BLaER1 (cell line): ENCODE measurements at regions not wholly inside any gene's neighbourhood (a gene's known extent, or its start where the extent isn't known, plus 50 kb on each side); places are given as distances from the start of the nearest gene placed in this dataset.

ENCODE experiments used
- H3K27ac ChIP-seq: shearing (Covaris generic); formaldehyde crosslinking; 2 replicates; pipeline ENCODE4 v1.8.1; 2022
- H3K27me3 ChIP-seq: shearing (Covaris generic); formaldehyde crosslinking; 2 replicates; pipeline ENCODE4 v1.8.1; 2022
- H3K36me3 ChIP-seq: shearing (Covaris generic); formaldehyde crosslinking; 2 replicates; pipeline ENCODE4 v1.8.1; 2022
- H3K4me1 ChIP-seq: shearing (Covaris generic); formaldehyde crosslinking; 2 replicates; pipeline ENCODE4 v1.8.1; 2022
- H3K4me2 ChIP-seq: shearing (Covaris generic); formaldehyde crosslinking; 2 replicates; pipeline ENCODE4 v1.8.1; 2022
- H3K4me3 ChIP-seq: shearing (Covaris generic); formaldehyde crosslinking; 2 replicates; pipeline ENCODE4 v1.8.1; 2022
- H3K9ac ChIP-seq: shearing (Covaris generic); formaldehyde crosslinking; 2 replicates; pipeline ENCODE4 v1.8.1; 2022
- H3K9me3 ChIP-seq: shearing (Covaris generic); formaldehyde crosslinking; 2 replicates; pipeline ENCODE4 v1.8.1; 2022
- H4K20me1 ChIP-seq: shearing (Covaris generic); formaldehyde crosslinking; 2 replicates; pipeline ENCODE4 v1.8.1; 2022
- Cebpa-rat ChIP-seq: shearing (Covaris generic); IDR thresholded peaks from 2 replicates; pipeline ENCODE4 v1.8.1; 2022

GRCh38 chr14:71410578-71411284 is 503.5 kb downstream of the PCNX1 start:
- Histone ChIP-seq H3K4me3 (no peak overlapping the region), H3K27ac (no peak overlapping the region), H3K4me2 (no peak overlapping the region), H3K27me3 (no peaks in the 10 kb centered on the region), H3K4me1 (no peaks in the 10 kb centered on the region), H4K20me1 (no peaks in the 10 kb centered on the region), H3K9ac (no peak overlapping the region), H3K9me3 (0 out of 2 replicates have a peak, but pooled peaks cover 3% of the 10 kb centered on the region), H3K36me3 (no peaks in the 10 kb centered on the region)
- TF ChIP-seq Cebpa-rat, result no peak

DNA sequence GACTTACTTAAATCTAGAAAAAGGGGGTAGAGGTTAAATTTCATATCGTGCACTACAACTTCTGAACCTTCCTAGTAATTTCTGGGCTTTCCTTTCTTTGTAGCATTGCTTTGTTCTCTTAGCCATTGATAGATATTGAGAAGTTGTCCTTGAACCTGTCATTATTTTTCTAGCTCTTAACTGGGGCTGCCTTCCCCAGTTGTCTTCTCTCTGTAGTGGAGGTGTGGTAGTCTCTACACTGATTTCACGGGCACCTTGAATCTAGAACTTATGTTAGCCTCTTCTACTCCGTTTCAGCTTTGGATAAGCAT is 504.0 kb downstream of the PCNX1 start:
- no peak overlapping the region for H3K9ac ChIP-seq

DNA sequence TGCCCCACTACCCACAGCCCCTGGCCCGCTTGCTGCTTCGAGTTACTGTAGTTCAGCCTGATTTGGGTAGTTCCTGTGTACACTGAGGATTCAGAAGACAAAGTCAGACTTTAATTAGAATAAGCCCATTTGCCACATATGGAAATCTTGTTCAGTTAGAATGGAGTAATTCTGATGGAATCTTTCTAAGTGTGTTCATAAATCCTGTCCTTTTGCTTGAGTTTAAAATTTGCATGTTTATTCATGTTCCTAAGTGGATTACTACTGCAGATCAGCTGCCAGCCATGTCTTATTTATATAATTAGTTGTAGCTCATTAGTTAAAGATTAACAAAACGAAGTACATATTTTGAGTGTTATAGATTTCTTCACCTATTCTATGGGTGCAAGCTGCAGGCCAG is 504.5 kb downstream of the PCNX1 start:
- Histone ChIP-seq H3K4me2 (no peak overlapping the region), H3K9ac (no peak overlapping the region), H3K4me3 (no peak overlapping the region), H3K9me3 (0 out of 2 replicates have a peak, but pooled peaks cover 3% of the 10 kb centered on the region), H3K4me1 (no peaks in the 10 kb centered on the region), H3K27ac (no peak overlapping the region), H3K27me3 (no peaks in the 10 kb centered on the region), H4K20me1 (no peaks in the 10 kb centered on the region), H3K36me3 (no peaks in the 10 kb centered on the region)
- TF ChIP-seq Cebpa-rat, result no peak

More for the DNA sequence above, 504.0 kb downstream of the PCNX1 start:
- no peak overlapping the region for H3K4me3 ChIP-seq
- H3K27ac ChIP-seq, result no peak overlapping the region
- H3K36me3 ChIP-seq, result no peaks in the 10 kb centered on the region
- H4K20me1 ChIP-seq, result no peaks in the 10 kb centered on the region
- H3K27me3 ChIP-seq, result no peaks in the 10 kb centered on the region
- H3K4me2 ChIP-seq, result no peak overlapping the region
- H3K4me1 ChIP-seq, result no peaks in the 10 kb centered on the region
- no peak for TF ChIP-seq Cebpa-rat
- 0 out of 2 replicates have a peak, but pooled peaks cover 3% of the 10 kb centered on the region for H3K9me3 ChIP-seq

- H3K27me3 ChIP-seq, result no peaks in the 10 kb centered on the region
- H4K20me1 ChIP-seq, result no peaks in the 10 kb centered on the region
- no peaks in the 10 kb centered on the region for H3K4me1 ChIP-seq
- no peaks in the 10 kb centered on the region for H3K9me3 ChIP-seq
- no peak overlapping the region for H3K27ac ChIP-seq
- no peak overlapping the region for H3K4me2 ChIP-seq
- no peak overlapping the region for H3K4me3 ChIP-seq
- H3K36me3 ChIP-seq, result no peaks in the 10 kb centered on the region
- H3K9ac ChIP-seq, result no peak overlapping the region
- no peak for TF ChIP-seq Cebpa-rat
Observed at GRCh38 chr14:71414631-71415403, 507.6 kb downstream of the PCNX1 start.

- no peak overlapping the region for H3K27ac ChIP-seq
- no peaks in the 10 kb centered on the region for H3K4me1 ChIP-seq
- no peak for TF ChIP-seq Cebpa-rat
- no peak overlapping the region for H3K4me3 ChIP-seq
- no peaks in the 10 kb centered on the region for H3K9me3 ChIP-seq
- H3K4me2 ChIP-seq, result no peak overlapping the region
- H3K36me3 ChIP-seq, result no peaks in the 10 kb centered on the region
- no peak overlapping the region for H3K9ac ChIP-seq
- H4K20me1 ChIP-seq, result no peaks in the 10 kb centered on the region
- H3K27me3 ChIP-seq, result no peaks in the 10 kb centered on the region
Observed at GRCh38 chr14:71415404-71415690, 508.1 kb downstream of the PCNX1 start.

GRCh38 chr14:71416392-71416791 is 509.1 kb downstream of the PCNX1 start:
- H3K4me1 ChIP-seq, result no peaks in the 10 kb centered on the region
- no peak overlapping the region for H3K27ac ChIP-seq
- H3K9ac ChIP-seq, result no peak overlapping the region
- H3K4me2 ChIP-seq, result no peak overlapping the region
- no peaks in the 10 kb centered on the region for H3K36me3 ChIP-seq
- H4K20me1 ChIP-seq, result no peaks in the 10 kb centered on the region
- H3K27me3 ChIP-seq, result no peaks in the 10 kb centered on the region
- TF ChIP-seq Cebpa-rat, result no peak
- no peak overlapping the region for H3K4me3 ChIP-seq
- H3K9me3 ChIP-seq, result no peaks in the 10 kb centered on the region

GRCh38 chr14:71418532-71419245 is 511.4 kb downstream of the PCNX1 start:
- Histone ChIP-seq H3K4me3 (no peak overlapping the region), H3K36me3 (no peaks in the 10 kb centered on the region), H3K9me3 (no peaks in the 10 kb centered on the region), H3K4me2 (no peak overlapping the region), H3K9ac (no peak overlapping the region), H3K27me3 (no peaks in the 10 kb centered on the region), H3K4me1 (no peaks in the 10 kb centered on the region), H4K20me1 (no peaks in the 10 kb centered on the region), H3K27ac (no peak overlapping the region)
- no peak for TF ChIP-seq Cebpa-rat

DNA sequence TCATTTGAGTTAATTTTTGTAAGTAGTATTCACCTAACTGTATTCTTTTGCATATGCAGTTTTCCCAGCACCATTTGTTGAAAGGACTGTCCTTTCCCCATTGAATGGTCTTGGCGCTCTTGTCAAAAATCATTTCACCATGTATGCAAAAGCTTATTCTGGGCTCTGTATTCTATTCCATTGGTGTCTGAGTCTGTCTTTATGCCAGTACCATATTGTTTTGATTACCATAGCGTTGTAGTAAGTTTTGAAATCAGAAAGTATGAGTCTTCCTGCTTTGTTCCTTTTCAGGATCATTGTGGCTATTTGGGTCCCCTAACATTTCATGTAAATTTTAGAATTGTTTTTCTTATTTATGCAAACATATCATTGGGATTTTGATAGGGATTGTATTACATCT is 508.7 kb upstream of the RGS6 start:
- Histone ChIP-seq H3K27me3 (no peaks in the 10 kb centered on the region), H3K4me3 (no peak overlapping the region), H3K9ac (no peak overlapping the region), H3K4me2 (no peak overlapping the region), H3K9me3 (peaks cover 35% of the 10 kb centered on the region), H4K20me1 (no peaks in the 10 kb centered on the region), H3K4me1 (no peaks in the 10 kb centered on the region), H3K27ac (no peak overlapping the region), H3K36me3 (no peaks in the 10 kb centered on the region; the same call in 1 of the 2 replicates)
- TF ChIP-seq Cebpa-rat, result no peak

DNA sequence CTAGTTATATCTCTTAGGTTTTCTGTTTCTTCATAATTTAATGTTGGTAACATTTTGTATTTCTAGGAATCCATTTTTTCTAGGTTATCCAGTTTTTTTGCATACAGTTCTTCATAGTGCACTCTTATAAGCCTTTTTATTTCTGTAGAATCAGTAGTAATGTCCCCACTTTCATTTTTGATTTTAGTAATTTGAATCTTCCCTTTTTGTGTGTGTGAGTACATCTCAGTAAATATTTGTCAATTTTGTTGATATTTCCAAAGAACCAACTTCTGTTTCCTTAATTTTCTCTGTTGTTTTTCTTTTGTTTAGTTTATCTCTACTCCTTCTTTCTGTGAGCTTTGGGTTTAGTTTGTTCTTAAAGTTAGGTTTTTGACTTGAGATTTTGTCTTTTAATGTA is 507.3 kb upstream of the RGS6 start:
- Histone ChIP-seq H3K27ac (no peak overlapping the region), H3K9ac (no peak overlapping the region), H3K4me2 (no peak overlapping the region), H3K4me1 (no peaks in the 10 kb centered on the region), H3K36me3 (no peaks in the 10 kb centered on the region; the same call in 1 of the 2 replicates), H3K27me3 (no peaks in the 10 kb centered on the region), H4K20me1 (no peaks in the 10 kb centered on the region), H3K9me3 (peaks cover 35% of the 10 kb centered on the region), H3K4me3 (no peak overlapping the region)
- TF ChIP-seq Cebpa-rat, result no peak

DNA sequence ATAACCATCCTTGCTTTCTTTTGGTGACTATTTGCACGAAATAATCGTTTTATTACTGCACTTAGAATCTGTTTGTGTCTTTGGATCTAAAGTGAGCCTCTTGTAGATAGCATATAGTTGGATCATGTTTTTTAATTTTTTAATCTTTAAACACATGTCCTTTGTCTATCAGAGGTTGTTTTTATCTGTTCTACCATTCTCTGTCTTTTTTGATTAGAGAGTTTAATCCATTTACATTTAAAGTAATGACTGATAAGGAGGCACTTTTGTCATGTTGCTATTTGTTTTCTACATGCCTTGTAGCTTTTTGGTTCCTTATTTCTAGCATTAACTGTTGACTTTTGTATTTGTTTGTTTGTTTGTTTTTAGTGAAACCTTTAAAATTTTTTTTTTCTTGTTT is 506.2 kb upstream of the RGS6 start:
- Histone ChIP-seq H3K27ac (no peak overlapping the region), H3K4me2 (no peak overlapping the region), H4K20me1 (no peaks in the 10 kb centered on the region), H3K9me3 (peaks cover 35% of the 10 kb centered on the region), H3K4me1 (no peaks in the 10 kb centered on the region), H3K9ac (no peak overlapping the region), H3K4me3 (no peak overlapping the region), H3K36me3 (no peaks in the 10 kb centered on the region; the same call in 1 of the 2 replicates), H3K27me3 (no peaks in the 10 kb centered on the region)
- TF ChIP-seq Cebpa-rat, result no peak
